NCI-H128 (cell line): ENCODE measurements at regions not wholly inside any gene's neighbourhood (a gene's known extent, or its start where the extent isn't known, plus 50 kb on each side); places are given as distances from the start of the nearest gene placed in this dataset.
"Not testable (repeated sequence)": the region's sequence is repeated elsewhere in the genome, so short reads cannot be mapped to it uniquely, and the experiment has no call there.

Experiments
- DNase-seq: peaks from one replicate; lab custom pipeline; 2025; ENCODE audit not compliant: unreplicated experiment; lab: John Stamatoyannopoulos, UW

DNA sequence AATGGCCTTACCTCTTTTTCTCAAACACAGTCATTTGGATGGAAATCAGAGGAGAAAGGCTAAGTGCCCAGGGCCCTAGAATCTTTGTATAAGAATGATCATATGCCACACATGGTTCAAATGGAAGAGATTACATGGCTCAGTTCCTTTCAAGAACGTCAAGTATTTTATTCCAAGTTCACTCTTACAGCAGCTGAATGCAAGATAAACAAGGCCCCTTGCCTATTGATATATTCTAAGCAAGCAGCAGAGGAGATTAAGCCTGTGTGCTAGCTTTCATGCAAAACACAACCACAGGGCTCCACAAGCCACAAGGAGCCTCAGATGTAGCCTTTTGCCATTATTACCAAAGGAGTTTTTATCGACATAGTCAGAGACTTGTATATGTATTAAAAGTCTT, 55.3 kb upstream of the SLCO6A1 start:
- DNase-seq = no peak

DNA sequence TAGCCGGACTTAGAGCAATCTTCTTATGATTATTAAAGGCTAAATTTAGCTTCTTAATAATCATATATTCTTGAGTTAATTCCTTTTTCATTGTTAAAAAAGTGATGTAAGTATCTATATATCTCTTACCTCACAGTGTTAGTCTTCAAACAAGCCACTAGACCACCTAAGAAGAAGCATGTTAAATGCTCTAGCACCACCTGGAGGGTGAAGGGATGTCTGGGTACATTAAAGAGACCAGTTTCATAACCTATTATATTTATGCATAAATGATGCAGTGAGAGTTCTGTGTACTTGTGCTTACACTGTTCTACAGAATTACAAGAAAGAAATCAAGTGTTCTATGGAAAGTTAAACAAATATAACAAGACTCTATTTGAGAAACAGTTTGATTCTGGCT, 55.9 kb upstream of the SLCO6A1 start:
- no peak for DNase-seq

DNA sequence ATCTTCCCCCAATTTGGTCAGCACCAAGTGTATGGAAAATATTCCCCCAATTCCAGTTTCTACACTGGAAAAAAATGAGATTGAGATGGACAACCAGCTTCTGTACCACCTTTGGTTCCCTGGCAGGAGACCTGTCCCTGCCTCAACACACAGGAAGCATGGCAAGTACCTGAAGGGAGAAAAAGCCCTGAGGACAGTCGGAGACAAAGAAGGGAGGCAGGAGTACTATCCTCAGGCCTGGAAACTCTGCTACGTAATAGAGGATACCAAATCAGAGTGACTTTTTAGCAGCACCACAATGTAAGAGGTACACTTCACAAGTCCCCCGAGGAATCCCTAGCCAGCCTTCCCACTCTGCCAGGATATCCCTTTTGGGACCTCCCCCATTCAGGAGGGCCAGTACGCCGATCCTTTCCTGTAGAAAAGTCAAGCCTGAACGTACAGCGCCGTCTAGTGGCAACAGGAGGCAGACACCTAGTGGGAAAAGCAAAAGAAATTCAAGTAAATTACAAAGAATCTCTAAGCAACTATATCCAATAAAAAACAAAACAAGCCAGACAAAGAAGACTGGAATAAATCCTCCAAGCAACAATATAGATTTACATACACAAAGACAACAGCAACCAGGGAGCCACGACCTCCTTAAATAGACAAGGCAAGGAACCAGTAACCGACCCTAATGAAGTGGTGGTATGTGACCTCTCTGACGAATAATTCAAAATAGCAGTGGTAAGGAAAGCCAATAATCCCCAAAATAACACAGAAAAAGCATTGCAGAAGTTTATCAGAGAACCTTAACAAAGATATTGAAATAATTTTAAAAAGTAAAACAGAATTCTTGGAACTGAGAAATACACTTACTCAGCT, 63.3 kb upstream of the SLCO6A1 start:
- no peak for DNase-seq

DNA sequence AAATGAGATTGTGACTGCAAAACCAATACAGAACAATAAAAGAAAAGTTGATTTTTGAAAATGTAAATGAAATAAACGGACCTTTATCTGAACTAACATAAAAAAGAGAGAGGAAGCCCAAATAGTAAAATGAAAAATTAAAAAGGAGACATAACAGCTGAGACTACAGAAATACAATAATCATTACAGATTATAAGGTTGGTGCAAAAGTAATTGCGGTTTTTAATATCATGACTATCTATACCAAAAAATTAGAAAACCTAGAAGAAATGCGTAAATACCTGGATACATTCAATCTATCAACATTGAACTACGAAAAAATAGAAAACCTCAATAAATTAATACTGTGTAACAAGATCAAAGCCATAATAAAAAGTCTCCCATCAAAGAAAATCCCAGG, 71.9 kb upstream of the SLCO6A1 start:
- no peak for DNase-seq

DNA sequence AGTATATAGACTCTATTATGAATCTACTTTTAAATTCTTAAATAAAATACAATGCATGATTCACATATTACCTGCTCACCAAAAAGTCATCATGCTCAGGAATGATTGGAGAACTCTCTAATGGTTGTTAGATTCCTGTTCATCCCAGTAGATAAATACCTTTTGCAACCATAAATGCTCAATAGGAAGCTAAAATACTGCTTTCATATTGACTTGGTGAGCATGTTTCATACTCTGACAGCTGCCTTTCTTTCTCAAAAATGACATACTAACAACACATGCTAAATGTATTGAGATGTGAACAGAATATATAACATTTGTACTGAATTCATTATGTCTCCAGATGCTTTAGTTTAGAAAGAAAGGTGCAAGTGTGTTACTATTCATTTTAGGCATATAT, 79.6 kb upstream of the SLCO6A1 start:
- DNase-seq = no peak

DNA sequence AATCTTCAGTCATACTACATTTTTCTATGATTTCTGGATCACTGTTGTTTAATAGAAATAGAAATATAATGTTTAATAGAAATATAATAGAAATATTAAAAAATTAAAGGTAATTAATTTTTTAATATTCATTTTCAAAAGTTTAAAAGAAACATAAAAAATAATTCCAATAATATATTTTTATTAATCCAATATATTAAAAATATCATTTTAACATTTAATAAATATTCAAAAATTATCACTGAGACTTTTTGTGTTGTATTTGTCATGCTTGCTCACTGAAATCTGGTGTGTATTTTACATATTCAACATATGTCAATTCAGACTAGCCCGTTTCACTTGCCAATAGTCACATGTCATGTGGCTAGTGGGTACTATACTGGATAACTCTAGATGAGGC, 80.6 kb upstream of the SLCO6A1 start:
- DNase-seq = no peak

DNA sequence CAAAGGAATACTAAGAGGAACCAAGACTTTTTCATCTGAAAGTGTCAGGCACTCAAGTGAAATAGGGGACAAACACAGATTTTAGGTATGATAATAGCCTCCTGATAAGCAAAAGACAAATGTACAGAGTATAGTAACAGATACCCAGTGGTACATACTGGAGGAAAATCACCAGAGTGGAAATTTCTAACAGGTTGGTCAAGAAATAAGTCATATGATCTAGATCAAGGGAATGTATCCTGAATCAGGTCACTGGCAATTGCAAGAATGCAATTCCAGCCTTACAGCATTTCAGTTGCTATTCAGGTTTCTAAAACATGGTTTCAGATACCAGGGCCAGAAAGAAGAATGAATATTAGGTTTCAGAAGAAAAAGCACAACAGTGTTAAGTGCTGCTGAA, 82.2 kb upstream of the SLCO6A1 start:
- DNase-seq = no peak

DNA sequence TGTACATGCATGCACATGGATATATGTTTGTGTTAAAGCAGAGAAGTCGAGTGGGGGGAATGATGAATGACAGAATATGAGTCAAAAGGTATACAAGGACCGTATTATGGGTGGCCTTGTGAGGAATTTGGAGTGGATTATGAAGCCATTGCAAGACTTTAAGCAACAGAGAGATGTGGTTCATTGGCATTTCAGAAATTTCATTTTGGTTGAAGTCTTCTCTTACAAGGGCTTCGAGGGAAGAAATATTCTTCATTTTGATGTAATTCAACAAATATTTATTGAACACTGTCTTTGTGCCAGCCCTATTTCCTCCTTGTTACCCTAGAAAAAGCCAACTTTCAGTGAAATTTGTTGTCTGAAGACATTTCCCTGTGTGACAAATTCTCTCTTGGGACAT, 83.9 kb upstream of the SLCO6A1 start:
- no peak for DNase-seq

DNA sequence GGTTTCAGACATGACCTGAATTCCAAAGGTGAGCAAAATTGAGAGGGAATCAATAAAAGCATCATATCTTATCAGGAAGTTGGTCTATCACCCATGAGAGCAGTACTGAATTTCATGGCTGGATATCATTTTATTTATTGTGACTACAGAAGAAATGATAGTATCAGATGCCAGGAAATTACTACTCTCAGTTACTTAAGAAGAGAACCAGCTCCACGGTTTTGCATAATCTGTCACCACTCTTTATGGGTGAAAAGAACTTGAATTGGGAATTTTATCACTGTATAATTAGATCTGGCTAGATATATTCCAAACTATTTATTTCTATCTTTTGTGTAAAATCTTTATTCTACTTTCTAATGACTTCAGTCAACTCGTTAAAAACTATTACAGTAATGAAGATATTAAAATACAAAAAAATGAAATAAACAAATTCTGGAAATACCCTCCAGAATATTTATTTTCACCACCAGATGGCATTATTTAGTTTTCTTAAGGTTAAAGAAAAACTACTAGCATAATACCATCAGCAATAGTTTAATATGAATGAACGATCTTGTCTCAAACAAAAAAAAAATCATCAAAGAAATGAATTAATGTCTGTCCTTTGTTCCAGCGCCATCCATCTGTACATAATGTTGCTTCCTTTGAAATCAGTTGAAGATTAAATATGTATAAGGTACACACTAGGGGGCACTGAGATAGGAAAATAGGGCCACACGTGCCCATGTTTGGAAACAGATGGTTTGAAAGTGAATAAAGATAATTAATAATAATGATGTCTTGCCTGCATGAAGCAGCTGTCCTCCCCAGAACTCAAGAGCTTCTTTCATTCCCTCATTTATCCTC, 84.7 kb upstream of the SLCO6A1 start:
- no peak for DNase-seq

DNA sequence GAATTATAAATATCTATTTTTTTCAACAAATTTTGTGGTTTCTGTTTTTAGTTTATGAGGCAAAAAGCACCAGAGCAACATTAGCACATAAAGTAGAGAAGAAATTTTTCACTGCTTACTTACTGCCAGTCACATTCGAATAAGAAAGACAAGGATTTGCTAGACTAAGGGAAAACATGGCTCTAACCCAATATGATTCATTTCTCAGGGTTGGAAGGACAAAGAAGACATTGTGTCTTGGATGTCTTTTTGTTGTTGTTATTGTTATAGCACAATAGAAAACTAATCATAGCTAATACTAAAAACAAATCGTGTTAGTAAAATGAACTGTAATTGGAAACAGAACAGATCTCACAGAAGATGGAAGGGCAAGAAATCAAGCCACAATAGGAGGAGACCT, 90.9 kb upstream of the SLCO6A1 start:
- no peak for DNase-seq

DNA sequence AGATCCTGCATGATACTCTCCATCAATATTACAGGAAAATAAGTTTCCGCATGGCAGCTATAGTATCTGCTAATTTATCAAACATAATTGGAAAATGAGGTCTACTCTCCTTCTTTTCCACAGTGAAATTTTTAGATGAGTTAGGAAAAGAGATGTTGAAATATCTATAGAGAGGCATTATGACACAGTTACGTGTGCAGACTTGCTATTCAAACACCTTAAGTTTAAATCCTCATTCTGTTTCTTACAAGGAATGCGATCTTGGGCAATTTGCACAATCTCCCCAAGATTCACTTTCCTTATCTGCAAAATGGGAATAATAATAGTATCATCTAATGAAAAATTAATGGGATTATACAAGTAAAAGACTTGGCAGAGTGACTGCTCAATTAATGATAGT, 91.7 kb upstream of the SLCO6A1 start:
- no peak for DNase-seq

DNA sequence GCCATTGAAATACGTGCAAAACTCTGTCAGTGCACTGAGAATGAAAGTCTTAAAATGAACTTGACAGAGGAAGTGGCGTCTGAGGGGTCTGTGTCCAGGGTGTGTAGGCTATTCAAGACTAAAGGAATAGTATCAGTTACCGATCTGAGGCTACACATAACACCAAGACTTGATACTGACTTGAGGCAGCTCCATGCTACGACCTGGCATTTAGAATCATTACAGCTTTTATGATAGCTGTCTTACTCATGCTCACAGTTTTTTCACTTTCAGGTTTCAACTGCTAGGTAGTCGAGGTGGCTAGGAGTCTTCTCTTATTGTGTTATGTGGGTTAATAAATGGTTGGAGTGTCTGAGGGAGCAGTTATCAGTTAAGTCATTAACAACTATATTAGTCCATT, 92.8 kb upstream of the SLCO6A1 start:
- no peak for DNase-seq

DNA sequence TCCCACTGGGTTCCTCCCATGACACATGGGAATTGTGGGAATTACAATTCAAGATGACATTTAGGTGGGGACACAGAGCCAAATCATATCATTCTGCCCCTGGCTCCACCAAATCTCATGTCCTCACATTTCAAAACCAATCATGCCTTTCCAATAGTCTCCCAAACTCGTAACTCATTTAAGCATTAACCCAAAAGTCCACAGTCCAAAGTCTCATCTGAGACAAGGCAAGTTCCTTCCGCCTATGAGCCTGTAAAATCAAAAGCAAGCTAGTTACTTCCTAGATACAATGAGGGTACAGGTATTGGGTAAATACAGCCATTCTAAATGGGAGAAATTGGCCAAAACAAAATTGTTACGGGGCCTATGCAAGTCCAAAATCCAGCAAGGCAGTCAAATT, 93.8 kb upstream of the SLCO6A1 start:
- not testable (repeated sequence) for DNase-seq

DNA sequence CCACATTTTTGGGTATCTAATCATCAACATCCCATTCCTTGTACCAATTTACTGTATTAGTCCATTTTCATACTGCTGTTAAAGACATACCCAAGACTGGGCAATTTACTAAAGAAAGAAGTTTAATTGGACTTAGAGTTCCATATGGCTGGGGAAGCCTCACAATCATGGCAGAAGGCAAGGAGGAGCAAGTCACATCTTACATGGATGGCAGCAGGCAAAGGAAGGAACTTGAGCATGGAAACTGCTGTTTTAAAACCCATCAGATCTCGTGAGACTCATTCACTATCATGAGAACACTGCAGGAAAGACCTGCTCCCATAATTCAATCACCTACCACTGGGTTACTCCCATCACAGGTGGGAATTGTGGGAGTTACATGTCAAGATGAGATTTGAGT, 95.4 kb upstream of the SLCO6A1 start:
- DNase-seq = no peak

DNA sequence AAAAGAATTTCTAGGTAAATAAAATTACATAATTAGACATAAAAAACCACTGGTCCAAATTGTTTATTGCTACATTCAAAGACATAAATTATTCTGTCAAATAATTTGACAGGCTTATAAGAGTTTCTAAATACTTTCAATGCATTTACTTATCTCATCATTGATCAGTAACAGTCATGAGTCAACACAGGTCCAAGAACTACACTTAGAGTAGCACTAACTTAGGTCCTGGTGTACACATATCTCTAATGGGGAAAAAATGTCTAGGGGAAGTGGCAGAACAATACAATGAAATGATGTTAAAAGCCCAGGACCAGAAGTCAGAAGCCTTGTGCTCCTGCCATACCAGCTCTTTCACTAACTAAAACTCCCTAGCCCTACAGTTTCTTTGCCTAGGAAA, 96.5 kb upstream of the SLCO6A1 start:
- DNase-seq = no peak

DNA sequence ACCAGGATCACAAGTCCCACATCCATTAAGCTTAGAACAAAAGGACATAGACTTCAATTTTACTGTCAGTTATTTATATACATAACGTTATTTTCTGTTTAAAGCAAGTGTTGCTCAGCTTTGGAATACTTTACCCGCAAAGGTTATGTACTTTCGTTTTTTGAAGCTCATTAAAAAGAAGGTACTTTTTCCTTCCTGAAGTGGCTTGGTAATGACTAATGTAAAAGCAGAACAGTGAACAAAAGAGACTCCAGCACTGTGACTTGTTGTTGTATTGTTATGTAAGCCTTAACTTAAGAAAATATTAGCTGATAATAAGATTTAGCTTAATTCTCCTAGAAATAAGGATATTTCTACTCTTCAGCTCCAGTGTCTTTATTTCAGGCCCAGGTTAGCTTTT, 97.3 kb upstream of the SLCO6A1 start:
- no peak for DNase-seq

DNA sequence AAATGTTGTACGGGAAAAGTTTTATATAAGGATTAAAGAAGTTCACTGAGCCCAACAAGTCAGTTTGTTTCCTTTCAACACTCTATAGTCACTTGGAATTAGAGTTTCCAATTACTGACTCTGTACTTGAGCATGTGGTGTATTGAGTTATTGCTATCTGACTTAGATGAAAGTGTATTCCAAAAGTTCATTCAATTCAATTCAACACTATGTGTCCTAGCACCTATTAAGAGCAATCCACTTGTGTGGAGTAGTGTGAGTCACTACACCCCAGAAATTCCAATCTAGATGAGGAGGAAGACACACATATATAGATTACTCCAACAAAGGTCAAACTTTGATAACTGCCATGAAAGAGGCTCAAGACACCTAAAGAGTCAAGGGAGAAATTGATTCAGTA, 98.2 kb upstream of the SLCO6A1 start:
- no peak for DNase-seq

DNA sequence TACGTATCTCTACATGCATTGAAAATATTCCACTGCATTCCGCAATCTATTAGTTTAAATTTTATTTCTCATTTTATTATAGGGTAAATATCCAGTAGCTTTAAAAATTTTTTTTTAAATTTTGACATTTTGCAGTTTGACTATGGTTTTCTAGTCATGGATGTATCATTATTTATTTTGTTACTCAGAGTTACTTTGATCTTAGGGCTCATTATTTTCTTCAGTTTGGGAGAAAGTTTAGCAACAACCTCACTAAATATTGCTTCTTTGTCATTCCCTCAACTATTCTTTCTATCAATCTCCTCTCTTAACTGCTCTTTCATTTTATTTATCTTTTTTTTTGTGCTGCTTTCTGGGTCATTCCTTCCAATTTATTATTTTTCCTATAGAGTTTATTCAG, 100.5 kb upstream of the SLCO6A1 start:
- no peak for DNase-seq

DNA sequence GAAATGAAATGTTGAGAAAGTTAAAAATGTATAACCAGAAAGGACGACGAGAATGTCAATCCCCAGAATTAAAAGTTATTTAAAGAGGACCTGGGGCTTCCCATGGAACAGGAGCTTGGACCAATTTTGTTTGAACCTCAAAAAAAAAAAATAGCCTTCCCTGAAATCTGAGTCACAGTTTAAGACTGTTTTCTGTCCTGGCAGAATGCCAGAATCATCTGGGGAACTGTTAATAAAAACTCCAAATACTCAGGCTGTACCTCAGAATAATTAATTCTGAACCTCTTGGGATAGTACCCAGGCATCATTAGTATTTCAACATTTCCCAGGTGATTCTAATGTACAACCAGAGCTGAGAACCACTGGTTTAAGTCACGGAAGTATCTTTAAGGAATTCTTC, 102.2 kb upstream of the SLCO6A1 start:
- DNase-seq = no peak

DNA sequence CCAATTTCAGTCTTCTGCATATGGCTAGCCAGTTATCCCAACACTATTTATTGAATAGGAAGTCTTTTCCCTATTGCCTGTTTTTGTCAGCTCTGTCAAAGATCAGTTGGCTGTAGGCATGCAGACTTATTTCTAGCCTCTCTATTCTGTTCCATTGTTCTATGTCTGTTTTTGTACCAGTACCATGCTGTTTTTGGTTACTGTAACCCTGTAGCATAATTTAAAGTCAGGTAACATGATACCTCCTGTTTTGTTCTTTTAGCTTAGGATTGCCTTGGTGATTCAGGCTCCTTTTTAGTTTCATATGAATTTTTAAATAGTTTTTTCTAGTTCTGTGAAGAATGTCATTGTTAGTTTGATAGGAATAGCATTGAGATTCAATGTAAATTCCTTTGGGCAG, 104.9 kb upstream of the SLCO6A1 start:
- no peak for DNase-seq

DNA sequence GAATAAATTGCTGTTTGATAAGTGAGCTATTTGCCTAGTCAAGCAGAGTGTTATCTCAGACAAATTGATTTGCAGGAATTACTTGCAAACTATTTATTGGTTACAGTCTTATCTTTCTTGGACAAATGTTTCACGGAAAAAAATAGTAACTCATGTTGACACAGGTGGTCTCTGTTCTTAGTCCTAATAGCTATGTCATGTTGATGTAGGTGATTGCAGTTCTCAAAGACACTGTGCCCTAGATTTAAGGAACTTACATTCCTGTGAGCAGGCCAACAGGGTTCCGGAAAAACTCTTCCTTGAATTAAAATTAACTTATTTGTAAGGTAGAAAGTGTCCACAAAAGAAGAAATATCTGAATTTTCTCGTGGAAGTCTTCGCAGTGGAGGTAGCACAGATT, 109.6 kb upstream of the SLCO6A1 start:
- no peak for DNase-seq

DNA sequence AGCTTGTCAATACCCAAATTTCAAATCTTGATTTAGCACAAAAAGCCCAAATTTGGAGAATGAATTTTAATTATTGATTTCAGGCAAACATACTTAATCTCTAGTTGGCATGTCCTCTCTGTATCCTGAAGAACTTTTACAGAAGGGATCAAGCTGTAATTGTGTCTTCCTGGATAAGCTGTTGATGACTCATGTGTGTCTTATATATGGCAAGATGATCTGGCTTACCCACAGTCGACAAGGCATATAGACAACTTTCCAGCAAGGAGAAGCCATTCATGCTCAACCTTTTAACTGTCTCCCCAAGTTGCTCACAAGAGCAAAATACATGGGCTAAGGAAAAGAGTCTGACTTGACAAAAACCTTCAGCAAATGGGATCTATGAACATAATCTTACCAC, 112.5 kb upstream of the SLCO6A1 start:
- DNase-seq = no peak
